GM18873 (cell line): ENCODE measurements at regions not wholly inside any gene's neighbourhood (a gene's known extent, or its start where the extent isn't known, plus 50 kb on each side); places are given as distances from the start of the nearest gene placed in this dataset.

Experiments
- ATAC-seq: cut with Tn5 transposase; IDR thresholded peaks from one replicate; pipeline ENCODE4 v1.9.1; 2021; ENCODE audit warnings: mild to moderate bottlenecking, moderate library complexity, moderate number of reproducible peaks; ENCODE audit not compliant: unreplicated experiment, low FRiP score

DNA sequence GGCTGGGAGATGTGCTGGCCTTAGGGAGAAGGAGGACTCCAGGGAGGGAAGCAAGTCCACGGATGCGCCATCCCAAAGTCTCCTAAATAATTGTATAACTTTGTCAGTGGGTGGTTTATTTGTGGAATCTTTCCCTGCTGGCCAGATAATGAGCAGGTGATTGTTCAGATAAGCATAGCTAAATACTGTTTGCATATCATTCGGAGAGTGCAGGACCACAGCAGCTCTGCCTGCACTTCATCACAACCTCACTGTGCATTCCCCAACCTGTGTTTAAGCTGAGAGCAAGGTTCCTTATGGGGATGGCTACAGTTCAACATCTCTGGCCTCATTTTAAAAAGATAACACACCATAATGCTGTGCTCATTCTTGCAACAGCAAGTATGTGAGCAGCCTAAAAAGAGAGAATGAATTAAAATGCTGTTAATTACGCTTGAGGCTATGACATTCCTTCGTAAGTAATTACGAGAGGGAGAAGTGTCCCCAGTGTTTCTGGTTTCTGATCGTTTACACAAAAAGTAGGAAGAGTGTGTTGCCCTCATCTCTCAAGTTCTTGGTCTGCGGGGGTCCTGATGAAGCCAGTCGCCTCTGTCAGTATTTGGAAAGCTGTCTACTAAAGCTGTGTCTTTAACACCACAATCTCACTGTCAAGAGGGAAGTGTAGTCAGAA, 272.0 kb upstream of the RORA start:
- no peak for ATAC-seq

DNA sequence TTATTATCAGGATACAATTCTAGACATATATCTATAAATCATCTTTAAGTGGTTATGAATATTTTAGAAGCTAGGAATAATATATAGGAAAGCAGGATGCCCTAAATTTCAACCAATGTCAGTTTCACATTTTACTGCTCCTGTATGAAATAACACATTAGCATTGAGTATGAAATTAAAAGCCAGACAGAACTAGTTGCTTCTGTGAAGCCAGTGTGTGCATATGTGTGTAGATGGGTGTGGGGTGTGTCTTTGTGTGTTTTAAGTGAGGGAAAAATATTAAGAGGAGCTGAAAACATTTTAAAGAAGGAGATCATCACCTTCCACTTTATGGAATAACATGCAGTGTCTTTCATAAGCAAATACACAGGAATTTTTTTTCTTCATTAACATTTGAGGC, 271.4 kb upstream of the RORA start:
- ATAC-seq, result no peak

DNA sequence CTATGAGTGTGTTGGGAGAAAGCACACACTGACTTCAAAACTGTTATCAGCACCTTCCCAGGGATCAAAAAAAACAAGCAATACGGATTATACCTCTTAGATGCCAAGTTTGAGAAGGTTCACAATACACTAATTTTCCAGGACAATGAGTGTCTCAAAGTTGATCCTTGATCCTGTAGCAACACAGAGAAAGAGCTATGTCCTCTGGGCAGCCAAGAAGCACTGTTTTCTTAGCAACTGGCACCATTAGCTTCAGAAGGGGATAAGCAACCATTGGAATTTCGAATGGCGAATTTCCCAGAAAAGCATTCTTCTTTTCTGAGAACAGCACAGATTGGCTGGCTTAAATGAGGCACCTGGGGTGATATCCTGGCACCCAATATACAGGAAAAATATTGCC, 270.3 kb upstream of the RORA start:
- ATAC-seq, result no peak

GRCh38 chr15:61489571-61489970, 260.5 kb upstream of the RORA start:
- no peak for ATAC-seq

DNA sequence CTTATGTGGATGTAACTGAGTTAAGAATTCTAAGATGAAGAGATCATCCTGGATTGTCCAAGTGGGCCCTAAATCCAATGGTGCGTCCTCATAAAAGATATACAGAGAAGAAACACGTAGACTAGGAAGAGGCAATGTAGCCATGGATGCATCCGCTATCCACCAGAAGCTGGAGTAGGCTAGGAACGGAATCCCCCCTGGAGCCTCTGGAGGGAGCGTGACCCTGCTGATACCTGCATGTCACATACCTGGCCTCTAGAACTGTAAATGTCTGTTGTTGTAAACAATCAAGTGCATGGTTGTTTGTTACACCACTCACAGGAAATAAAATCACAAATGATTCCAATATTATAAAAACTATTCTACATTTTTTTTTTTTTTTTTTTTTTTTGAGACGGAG, 254.5 kb upstream of the RORA start:
- no peak for ATAC-seq

GRCh38 chr15:61481886-61482285, 252.8 kb upstream of the RORA start:
- ATAC-seq, result no peak

- ATAC-seq, result no peak
These were observed 251.8 kb upstream of the RORA start for GRCh38 chr15:61480863-61481262.

- no peak for ATAC-seq
These were observed 251.2 kb upstream of the RORA start for GRCh38 chr15:61480295-61480694.

DNA sequence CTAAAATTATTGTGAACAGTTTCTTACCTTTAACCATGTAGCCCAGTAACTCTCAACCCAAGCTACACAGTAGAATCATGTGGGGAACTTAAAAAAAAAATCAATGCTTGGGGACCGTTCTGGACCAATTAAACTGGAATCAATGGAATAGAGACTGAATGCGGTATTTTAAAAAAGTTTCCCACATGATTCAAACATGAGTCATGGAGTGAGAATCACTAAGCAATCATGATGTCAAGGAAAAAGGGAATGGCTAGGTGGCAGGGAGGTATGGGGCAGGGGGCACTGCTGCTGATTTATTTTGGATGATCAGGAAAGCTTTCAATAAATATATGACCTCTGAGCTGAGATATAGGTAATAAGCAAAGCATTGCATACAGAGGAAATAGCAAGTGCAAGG, 250.5 kb upstream of the RORA start:
- no peak for ATAC-seq

- ATAC-seq, result no peak
These were observed 247.6 kb upstream of the RORA start for GRCh38 chr15:61476741-61477140.

DNA sequence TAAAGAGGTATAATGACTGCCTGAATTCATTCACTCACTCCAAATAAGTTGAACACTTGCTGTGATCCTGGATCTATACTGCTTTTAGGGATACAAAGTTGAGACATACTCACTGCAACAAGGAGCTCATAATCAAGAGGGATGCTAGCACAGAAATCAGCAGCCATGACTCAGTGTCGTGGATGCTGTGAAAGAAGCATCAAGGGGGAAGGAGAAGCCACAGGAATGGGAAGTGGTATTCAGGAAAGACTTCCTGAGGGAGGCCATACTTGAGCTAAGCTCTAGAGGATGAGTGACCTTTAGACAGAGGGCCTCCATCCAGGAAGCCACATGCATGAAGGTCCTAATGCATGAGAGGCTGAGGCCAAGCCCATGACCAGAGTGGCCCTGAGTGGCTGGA, 245.7 kb upstream of the RORA start:
- no peak for ATAC-seq

GRCh38 chr15:61467823-61468222, 238.7 kb upstream of the RORA start:
- ATAC-seq, result no peak

GRCh38 chr15:61459785-61460707, 230.9 kb upstream of the RORA start:
- ATAC-seq, result no peak

- ATAC-seq, result no peak
These were observed 228.1 kb upstream of the RORA start for GRCh38 chr15:61457050-61457733.

DNA sequence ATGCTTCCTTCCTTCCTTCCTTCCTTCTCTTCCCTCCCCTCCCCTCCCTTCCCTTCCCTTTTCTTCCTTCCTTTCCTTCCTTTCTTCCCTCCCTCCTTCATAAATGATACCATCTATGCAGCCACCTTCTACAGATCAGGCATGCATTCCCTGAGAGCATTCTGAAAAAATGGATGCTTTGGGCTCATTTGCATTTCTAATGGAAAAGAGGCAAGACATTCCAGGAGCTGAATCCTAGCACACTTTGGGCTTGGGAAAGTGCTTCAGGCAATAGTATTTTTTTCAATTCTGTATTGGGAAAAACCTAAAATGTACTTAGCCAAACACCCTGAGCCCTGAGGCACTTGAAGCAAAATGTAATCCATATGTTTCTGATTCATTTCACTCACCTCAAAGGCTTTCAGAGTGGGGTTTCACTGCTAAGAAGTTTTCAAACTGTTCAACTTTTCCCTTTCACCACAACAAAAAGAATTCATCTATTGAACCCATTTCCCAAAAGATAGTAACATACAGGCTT, 220.1 kb upstream of the RORA start:
- ATAC-seq, result no peak

DNA sequence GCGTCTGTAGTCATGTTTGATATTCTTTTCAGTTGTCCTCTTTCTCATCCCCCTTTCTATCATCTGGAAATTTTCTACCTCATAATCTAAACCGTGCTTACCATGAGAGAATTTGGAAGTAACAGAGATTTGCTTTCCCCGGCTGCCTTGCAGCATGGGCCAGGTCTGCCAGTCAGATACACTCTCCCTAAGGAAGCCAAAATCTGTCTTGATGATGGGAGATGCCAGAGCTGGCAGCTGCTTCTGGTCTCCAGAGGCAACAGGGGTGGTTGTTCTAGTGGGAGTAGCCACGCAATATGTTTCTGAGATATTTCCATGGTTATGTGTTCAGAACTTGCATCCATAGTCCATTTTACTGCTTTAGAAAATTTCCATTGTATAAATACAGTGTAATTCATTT, 218.9 kb upstream of the RORA start:
- ATAC-seq, result no peak

DNA sequence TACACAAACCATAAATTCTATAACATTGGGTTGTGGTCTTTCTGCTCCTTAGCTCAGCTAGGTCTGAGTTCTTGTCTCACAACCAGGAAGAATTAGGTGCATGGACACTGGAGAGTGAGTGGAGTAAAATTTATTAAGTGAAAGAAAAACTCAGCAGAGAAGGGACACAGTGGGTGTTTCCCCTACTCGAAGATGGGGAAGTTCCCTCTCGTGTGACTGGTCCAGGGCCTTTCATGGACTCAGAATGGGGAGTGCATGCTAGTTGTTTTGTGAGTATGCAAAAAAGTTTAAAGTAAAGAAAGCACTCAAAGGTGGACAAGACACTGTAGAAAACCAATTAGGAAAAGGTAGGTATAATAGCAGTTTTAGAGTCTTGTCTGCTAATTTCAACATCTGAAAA, 215.5 kb upstream of the RORA start:
- ATAC-seq, result no peak

DNA sequence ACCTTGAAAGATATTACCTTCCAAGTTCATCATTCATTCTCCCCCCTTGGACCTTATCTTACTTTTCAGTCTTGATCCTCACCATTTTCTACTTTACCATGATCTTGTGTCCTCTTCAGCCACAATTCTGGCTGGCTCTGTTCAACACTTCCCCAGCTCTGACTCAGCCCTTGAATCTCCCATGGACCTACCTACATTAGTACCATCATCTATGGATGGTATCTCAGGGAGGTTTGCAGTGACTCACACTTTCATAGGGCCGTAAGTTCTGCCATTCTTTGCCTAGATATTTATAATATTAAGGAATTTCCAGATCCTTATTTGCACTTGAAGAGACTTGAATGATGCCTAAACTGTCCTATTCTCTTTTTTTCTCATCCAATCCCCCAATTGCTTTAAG, 213.7 kb upstream of the RORA start:
- ATAC-seq, result no peak

DNA sequence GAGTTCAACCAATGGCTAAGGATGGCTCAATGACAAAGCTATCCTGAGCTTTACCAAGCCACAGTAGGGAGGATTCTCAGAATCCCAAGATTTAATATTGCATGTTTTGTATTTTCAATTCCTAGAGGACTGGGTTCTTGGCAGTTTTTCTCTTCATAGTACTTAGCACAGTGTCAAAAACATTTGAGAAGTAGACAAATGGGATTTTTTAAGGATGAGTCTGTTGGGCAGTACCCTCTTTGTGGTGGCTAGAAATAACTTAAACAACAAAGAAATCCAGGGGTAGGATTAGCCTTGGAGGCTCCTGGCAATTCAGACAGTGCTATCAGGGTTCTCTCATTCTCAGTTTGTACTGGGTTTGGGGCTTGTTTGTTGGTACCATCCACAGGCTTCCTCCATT, 212.8 kb upstream of the RORA start:
- no peak for ATAC-seq

GRCh38 chr15:61426466-61426865, 197.4 kb upstream of the RORA start:
- no peak for ATAC-seq

GRCh38 chr15:61425934-61426333, 196.8 kb upstream of the RORA start:
- no peak for ATAC-seq
